Neutrophil (primary cell): ENCODE measurements at regions not wholly inside any gene's neighbourhood (a gene's known extent, or its start where the extent isn't known, plus 50 kb on each side); places are given as distances from the start of the nearest gene placed in this dataset.

Experiments
- H3K27ac ChIP-seq: fragments of 200-600 bp; sonication (generic); 2 replicates; pipeline ENCODE4 v1.5.1; 2016; ENCODE audit warnings: mild to moderate bottlenecking, moderate library complexity
- H3K27me3 ChIP-seq: fragments of 200-600 bp; sonication (generic); 2 replicates; pipeline ENCODE4 v1.6.0; 2016; ENCODE audit warnings: mild to moderate bottlenecking
- H3K36me3 ChIP-seq: fragments of 200-600 bp; sonication (generic); 2 replicates; pipeline ENCODE4 v1.5.1; 2017
- H3K4me1 ChIP-seq, 2 experiments: fragments of 200-600 bp in 1 of 2; sonication (generic) in 1 of 2; 1 replicate in 1 of 2; 2 replicates in 1 of 2; pipeline versions ENCODE4 v1.5.1 to v1.6.1; 2013 to 2016; ENCODE audit warnings: low read depth in 1 of 2, low read length in 1 of 2, mild to moderate bottlenecking in 1 of 2, moderate library complexity in 1 of 2; ENCODE audit not compliant: control insufficient read depth in 1 of 2, insufficient read depth in 1 of 2
- H3K4me3 ChIP-seq, 2 experiments: fragments of 200-600 bp in 1 of 2; sonication (generic) in 1 of 2; 1 replicate in 1 of 2; 2 replicates in 1 of 2; pipeline ENCODE4 v1.5.1; 2013 to 2016; ENCODE audit warnings: low read depth in 1 of 2, low read length in 1 of 2, mild to moderate bottlenecking in 1 of 2, moderate library complexity in 1 of 2
- H3K9me3 ChIP-seq: fragments of 200-600 bp; sonication (generic); 2 replicates; pipeline ENCODE4 v1.5.1; 2016
- CTCF ChIP-seq: fragments of 200-600 bp; sonication (generic); IDR thresholded peaks from 2 replicates; pipeline ENCODE4 v1.5.1; 2016; ENCODE audit warnings: antibody characterized with exemption

GRCh38 chrX:138771047-138771446 is 59.5 kb upstream of the FGF13 start:
- Histone ChIP-seq H3K4me3 (no peak overlapping the region), H3K27me3 (no peaks in the 10 kb centered on the region), H3K4me1 (no peaks in the 10 kb centered on the region), H3K36me3 (no peaks in the 10 kb centered on the region), H3K9me3 (no peaks in the 10 kb centered on the region), H3K27ac (no peak overlapping the region)
- TF ChIP-seq CTCF: no peak

DNA sequence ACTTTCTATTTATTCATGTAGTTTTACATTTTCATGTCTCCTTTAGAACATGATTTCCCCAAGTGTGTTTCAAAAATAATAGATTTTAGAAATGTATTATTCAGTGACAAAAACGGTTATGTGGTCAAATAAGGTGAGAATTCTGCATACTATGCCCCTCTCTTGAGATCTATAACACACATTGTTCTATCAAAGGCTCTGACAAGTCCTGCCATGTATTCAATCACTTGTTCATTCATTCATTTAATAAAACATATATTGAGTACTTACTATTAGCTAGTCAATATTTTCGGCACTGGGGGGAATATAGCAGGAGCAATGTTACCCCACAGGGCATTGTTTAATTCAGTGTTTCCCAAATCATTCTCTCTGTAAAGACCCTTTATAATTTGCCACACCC is 58.4 kb upstream of the FGF13 start:
- H3K4me1 ChIP-seq: no peaks in the 10 kb centered on the region
- no peaks in the 10 kb centered on the region for H3K36me3 ChIP-seq
- H3K27me3 ChIP-seq: no peaks in the 10 kb centered on the region
- no peak overlapping the region for H3K4me3 ChIP-seq
- H3K9me3 ChIP-seq: no peaks in the 10 kb centered on the region
- no peak for TF ChIP-seq CTCF
- no peak overlapping the region for H3K27ac ChIP-seq

DNA sequence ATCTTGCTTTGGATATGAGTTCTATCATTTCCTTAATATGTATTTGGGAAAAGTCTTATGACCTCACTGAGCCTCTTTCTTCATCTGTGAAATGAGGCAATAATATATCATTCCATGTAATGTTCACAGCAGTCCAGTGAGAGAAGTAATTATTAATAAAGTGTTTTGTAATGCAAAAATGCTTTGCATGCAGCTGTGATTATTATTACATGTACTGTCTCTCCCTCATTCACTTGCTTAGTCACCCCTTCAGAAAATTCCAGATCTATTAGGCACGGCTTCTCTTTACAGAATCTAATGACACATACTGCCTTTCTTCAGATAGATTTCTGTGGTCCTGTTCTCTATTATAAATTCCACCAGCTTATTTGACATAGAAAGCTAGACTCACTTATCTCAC is 53.5 kb upstream of the FGF13 start:
- H3K9me3 ChIP-seq: no peaks in the 10 kb centered on the region
- H3K36me3 ChIP-seq: no peaks in the 10 kb centered on the region
- no peaks in the 10 kb centered on the region for H3K4me1 ChIP-seq
- H3K4me3 ChIP-seq: no peak overlapping the region
- no peaks in the 10 kb centered on the region for H3K27me3 ChIP-seq
- H3K27ac ChIP-seq: no peak overlapping the region
- no peak for TF ChIP-seq CTCF

- Histone ChIP-seq H3K27me3 (no peaks in the 10 kb centered on the region), H3K4me1 (no peaks in the 10 kb centered on the region), H3K36me3 (no peaks in the 10 kb centered on the region), H3K4me3 (no peak overlapping the region), H3K27ac (no peak overlapping the region), H3K9me3 (no peaks in the 10 kb centered on the region)
- no peak for TF ChIP-seq CTCF
Measured at GRCh38 chrX:138763761-138764160, 52.2 kb upstream of the FGF13 start.

DNA sequence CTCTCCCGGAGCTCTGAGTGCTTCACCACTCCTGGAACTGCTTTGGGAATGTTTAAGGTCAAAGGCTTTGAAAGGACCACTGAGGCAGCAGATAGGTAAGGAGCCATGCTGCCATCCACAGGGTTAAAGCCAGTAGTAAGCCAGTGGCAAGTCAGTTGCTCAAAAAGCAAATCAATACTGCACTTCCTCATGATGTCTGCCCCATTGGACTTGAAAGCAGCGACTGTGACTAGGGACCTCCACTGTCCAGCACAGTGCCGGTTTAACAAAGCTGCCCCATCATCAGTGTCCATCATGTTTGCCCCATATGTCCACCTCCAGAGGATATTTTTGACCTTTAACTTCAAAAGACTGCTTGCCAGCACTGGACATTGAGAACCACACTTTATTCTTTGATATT is 49.9 kb upstream of the FGF13 start:
- no peak overlapping the region for H3K4me3 ChIP-seq
- no peaks in the 10 kb centered on the region for H3K9me3 ChIP-seq
- H3K4me1 ChIP-seq: no peaks in the 10 kb centered on the region
- TF ChIP-seq CTCF: no peak
- no peaks in the 10 kb centered on the region for H3K36me3 ChIP-seq
- no peak overlapping the region for H3K27ac ChIP-seq
- no peaks in the 10 kb centered on the region for H3K27me3 ChIP-seq
